Bronchial epithelial cell (primary cell): ENCODE measurements at regions not wholly inside any gene's neighbourhood (a gene's known extent, or its start where the extent isn't known, plus 50 kb on each side); places are given as distances from the start of the nearest gene placed in this dataset.
A peak's percentile ranks its signal among the peaks of the same experiment; 100 is the strongest.

Experiments used
- DNase-seq: peaks from one replicate; pipeline ENCODE4 v3.0.0-alpha.2; 2010; ENCODE audit warnings: low read depth
- FAIRE-seq: peaks from 2 replicates; lab custom pipeline; 2011; peaks lifted over from hg19 to GRCh38; lab: Jason Lieb, UNC
- H3K27me3 ChIP-seq: 2 replicates; pipeline ENCODE4 v1.5.1; 2011; ENCODE audit warnings: low read length; ENCODE audit not compliant: control insufficient read depth, insufficient read depth
- H3K36me3 ChIP-seq: 2 replicates; pipeline ENCODE4 v1.5.1; 2011; ENCODE audit warnings: low read length; ENCODE audit not compliant: control insufficient read depth, insufficient read depth
- H3K4me3 ChIP-seq: 2 replicates; pipeline ENCODE4 v1.5.1; 2011; ENCODE audit warnings: mild to moderate bottlenecking, low read depth, low read length, control low read depth
- TF ChIP-seq, protein P1 (sequence below): IDR thresholded peaks from 2 replicates; pipeline ENCODE4 v1.5.1; 2011; ENCODE audit warnings: mild to moderate bottlenecking, moderate library complexity, low read length, control low read depth, inconsistent platforms; ENCODE audit not compliant: insufficient read depth, severe bottlenecking

DNA sequence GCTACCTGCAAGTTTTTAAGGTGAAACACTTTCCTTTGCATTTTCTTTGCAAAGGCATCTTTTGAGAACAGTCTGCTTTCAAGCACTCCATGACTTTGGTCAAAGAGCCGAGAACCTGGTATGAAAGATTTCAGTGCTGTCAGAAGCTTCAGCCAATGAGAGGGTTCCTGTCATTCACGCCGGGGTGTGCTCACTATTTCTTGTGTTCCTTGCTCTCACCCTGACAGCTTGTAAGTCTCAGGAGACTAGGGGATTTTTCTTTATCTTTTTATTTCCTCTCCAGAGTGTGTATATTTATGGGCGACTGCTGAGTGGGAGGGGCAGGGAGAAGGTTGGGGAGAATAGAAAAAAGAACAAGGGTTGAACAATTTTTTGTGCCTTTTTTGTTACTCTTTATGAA is 334.0 kb downstream of the PSAT1 start:
- Histone ChIP-seq H3K27me3 (no peaks in the 10 kb centered on the region), H3K36me3 (no peaks in the 10 kb centered on the region), H3K4me3 (no peak overlapping the region)
- TF ChIP-seq, protein P1, sequence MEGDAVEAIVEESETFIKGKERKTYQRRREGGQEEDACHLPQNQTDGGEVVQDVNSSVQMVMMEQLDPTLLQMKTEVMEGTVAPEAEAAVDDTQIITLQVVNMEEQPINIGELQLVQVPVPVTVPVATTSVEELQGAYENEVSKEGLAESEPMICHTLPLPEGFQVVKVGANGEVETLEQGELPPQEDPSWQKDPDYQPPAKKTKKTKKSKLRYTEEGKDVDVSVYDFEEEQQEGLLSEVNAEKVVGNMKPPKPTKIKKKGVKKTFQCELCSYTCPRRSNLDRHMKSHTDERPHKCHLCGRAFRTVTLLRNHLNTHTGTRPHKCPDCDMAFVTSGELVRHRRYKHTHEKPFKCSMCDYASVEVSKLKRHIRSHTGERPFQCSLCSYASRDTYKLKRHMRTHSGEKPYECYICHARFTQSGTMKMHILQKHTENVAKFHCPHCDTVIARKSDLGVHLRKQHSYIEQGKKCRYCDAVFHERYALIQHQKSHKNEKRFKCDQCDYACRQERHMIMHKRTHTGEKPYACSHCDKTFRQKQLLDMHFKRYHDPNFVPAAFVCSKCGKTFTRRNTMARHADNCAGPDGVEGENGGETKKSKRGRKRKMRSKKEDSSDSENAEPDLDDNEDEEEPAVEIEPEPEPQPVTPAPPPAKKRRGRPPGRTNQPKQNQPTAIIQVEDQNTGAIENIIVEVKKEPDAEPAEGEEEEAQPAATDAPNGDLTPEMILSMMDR, result no peak
- FAIRE-seq (no peak), DNase-seq (no peak)

DNA sequence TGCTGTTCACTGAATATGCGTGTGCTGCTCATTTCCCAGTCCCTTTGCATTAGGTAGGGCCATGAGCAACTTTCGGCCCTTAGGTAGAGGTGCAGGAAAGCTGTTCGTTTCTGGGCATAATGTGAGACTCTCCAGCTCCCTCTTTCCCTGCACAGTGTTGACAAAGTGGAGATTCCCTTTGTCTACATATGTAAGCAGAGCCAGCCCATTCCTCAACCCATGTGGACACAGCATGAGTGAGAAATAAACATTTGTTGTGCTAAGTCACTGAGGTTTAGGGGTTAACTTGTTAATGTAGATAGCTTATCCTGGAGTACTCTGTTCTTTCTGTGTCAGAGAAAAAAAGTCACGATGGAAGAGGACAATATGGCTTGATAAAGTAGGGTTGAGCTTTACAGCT is 343.8 kb downstream of the PSAT1 start:
- FAIRE-seq (no peak), DNase-seq (no peak)
- TF ChIP-seq, protein P1, result no peak
- H3K36me3 ChIP-seq, result no peaks in the 10 kb centered on the region
- H3K27me3 ChIP-seq, result no peaks in the 10 kb centered on the region
- no peak overlapping the region for H3K4me3 ChIP-seq

DNA sequence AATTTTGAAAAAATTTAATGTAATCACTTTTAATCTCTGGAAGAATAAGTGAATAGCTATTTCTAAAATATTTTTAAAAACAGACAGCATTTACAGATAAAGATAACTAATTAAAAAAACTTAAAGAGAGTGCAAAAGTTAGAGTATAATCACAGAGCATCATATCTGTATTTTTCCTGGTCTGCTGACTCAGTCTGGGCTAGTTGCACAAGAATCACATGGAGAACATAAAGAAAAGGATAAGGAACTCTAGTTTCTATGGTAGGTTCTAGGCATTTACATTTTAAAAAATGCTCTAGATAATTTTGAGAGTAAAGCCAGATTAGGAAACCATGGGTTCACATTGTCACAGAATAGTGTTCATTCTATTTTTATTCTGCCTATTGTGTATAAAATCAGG is 347.4 kb downstream of the PSAT1 start:
- H3K27me3 ChIP-seq, result no peaks in the 10 kb centered on the region
- no peak overlapping the region for H3K4me3 ChIP-seq
- TF ChIP-seq, protein P1, result no peak
- no peaks in the 10 kb centered on the region for H3K36me3 ChIP-seq
- DNase-seq (no peak), FAIRE-seq (no peak)

DNA sequence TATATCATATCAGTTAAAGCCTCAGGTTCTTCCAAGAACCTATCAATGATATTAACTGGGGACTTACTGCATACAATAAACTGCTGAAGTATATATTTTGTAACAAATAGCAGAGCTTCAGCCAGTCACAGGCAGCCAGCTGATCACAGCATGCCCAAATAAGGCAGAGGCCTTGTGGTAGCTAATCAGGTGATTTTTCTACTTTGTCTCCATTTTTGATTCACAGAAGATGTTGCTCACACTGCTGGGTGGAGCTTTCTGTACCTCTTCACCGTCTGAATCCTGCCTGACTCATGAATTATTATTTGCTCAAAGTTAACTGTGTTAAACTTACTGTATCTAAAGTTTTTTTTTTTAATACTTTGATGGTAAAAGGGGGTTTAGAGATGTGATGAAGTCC is 357.4 kb downstream of the PSAT1 start:
- Histone ChIP-seq H3K36me3 (no peaks in the 10 kb centered on the region), H3K27me3 (no peaks in the 10 kb centered on the region), H3K4me3 (no peak overlapping the region)
- TF ChIP-seq, protein P1, result no peak
- no peak for FAIRE-seq
- DNase-seq, result peak; percentile 58

DNA sequence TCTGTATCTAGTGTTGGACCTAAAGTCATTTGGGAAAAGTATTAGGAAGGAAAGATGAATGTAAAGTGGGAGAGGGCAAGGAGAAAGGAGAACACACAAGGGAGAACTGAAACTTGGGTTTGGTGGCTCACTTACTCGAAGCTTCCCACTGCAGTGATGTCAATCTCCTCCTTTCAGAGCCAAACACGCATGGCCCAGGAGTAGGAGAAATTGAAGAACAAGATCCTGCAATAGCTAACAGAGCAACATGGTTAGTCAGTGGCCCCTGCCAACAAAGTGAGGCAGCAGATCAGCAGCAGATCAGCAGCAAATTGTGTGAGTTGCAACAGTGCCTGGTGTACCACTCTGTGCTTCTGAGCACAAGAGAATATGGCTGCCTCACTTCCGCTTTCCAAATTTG is 366.4 kb downstream of the PSAT1 start:
- FAIRE-seq, result no peak
- TF ChIP-seq, protein P1, result no peak
- peaks cover 1% of the 10 kb centered on the region for H3K27me3 ChIP-seq

DNA sequence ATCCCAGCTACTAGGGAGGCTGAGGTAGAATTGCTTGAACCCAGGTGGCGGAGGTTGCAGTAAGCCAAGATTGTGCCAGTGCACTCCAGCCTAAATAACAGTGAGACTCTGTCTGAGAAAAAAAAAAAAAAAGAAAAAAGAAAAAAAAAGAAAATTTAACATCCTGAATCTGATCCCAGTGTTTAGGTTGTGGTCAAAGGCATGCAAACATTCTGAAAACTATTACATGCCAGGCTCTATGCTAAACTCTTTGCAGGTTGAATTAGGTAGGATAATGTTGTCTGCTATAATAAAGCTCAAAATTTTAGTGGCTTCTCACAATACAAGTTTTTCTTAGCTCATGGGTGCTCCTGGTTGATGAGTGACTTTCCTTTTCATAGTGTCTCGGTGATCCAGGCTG is 367.4 kb downstream of the PSAT1 start:
- peaks cover 1% of the 10 kb centered on the region for H3K27me3 ChIP-seq
- TF ChIP-seq, protein P1, result no peak

More for the DNA sequence above, 366.4 kb downstream of the PSAT1 start:
- no peak for DNase-seq
- Histone ChIP-seq H3K36me3 (no peaks in the 10 kb centered on the region), H3K4me3 (no peak overlapping the region)

More for the DNA sequence above, 367.4 kb downstream of the PSAT1 start:
- DNase-seq (no peak), FAIRE-seq (no peak)
- no peaks in the 10 kb centered on the region for H3K36me3 ChIP-seq
- H3K4me3 ChIP-seq, result no peak overlapping the region
